ENCODE measurements at regions not wholly inside any gene's neighbourhood (a gene's known extent, or its start where the extent isn't known, plus 50 kb on each side); places are given as distances from the start of the nearest gene placed in this dataset.
"Not testable (repeated sequence)": the region's sequence is repeated elsewhere in the genome, so short reads cannot be mapped to it uniquely, and the experiment has no call there.

DNA sequence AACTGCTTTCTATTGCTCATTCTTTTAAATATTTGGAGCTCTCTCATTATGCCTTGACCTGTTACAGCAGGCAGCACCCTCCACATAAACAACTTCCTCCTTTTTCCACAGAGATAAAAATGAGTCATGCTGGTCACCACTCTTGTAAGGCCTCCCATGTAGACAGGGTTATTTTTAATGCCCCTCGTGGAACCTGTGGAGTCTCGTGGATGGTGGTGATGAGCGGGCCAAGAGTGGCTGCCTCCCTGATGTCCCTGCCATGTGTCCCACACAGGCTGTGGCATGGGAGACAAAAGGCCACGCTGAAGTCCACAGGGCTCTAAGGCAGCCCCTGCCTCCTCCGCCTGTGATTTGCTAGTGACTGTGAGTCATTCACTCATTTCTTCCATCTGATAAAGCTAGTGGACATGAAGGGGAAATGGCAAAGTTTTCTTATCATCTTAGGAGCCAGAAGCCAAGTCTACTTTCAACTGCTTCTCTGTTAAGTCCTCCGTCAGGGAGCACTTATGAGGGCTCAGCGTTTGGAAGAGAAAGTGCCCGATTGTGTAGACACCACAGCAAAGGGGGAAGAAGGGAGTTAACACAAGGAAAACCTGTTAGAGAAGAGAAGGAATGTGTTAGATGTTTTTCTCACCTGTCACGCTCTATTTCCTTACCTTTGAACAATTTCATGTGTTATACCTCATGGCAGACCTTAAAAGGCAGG lies 121.6 kb upstream of the FAT1 start:
- DNase-seq (ENCODE audit: low spot score) (no peak), ATAC-seq (peak; percentile 19)

DNA sequence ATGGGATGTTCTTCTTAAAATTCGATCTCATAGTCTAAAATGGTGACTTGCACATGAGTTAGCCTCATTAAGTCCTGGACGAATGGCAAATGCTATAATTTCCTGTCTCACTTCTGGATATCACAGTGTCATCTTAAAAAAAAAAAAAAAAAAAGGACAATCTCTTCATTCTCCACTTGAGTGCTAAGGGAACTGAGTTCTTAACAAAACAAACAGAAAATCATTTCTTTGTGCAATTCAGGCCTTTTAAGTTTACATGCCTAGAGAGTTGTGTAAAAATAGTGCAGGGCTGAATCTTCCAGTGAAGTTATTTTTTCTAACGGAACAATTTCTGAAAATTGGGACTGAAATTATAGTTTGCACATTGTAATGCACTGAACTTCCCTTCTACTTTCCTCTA lies 122.8 kb upstream of the FAT1 start:
- ATAC-seq (no peak), DNase-seq (ENCODE audit: low spot score) (no peak)

GRCh38 chr4:186847429-186848131 lies 123.9 kb upstream of the FAT1 start:
- not testable (repeated sequence) for DNase-seq (ENCODE audit: low spot score); ATAC-seq

- ATAC-seq (no peak), DNase-seq (ENCODE audit: low spot score) (no peak)
Measured at GRCh38 chr4:186848437-186848836, 124.8 kb upstream of the FAT1 start.

GRCh38 chr4:186851291-186852072 lies 127.8 kb upstream of the FAT1 start:
- DNase-seq (ENCODE audit: low spot score) (no peak), ATAC-seq (no peak)

DNA sequence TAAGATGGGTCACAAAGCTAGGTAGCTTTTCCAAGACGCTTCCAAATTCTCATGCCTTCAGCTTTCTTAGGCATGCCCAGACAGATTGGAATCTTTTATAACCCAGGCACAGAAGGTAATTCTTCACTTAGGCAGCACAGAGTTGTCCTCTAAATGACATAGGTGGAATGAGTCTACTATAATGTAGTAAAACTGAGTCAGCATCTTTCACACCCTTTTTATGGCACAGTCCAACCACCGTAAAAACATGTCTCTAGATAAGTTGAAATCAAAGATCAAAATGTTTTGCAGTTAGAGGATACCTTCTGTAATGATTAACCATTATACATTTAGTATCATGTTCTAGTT lies 128.4 kb upstream of the FAT1 start:
- ATAC-seq (no peak), DNase-seq (ENCODE audit: low spot score) (no peak)

- DNase-seq (ENCODE audit: low spot score), result no peak
- ATAC-seq, result no peak
Measured at GRCh38 chr4:186852964-186853391, 129.3 kb upstream of the FAT1 start.

DNA sequence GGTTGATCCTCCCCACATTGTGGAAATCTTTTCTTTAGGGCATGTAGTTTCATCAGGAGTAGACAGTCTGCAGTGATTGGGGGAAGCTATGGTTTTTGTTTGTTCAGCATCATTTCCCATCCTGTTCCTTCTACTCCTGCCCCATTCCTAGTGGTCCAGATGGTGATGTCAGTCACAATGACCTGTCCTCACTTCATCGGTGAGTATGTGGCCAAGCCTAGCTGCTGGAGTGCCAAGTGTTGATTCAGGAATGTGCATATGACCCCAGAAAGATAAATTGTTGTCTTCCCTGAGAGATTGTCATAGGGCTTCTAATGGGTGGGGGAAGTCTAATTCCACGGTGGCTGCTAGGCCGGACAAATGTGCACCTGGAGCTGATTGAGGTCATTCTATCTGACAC lies 130.6 kb upstream of the FAT1 start:
- no peak for ATAC-seq
- DNase-seq (ENCODE audit: low spot score), result no peak

GRCh38 chr4:186855111-186855510 lies 131.5 kb upstream of the FAT1 start:
- DNase-seq (ENCODE audit: low spot score) (no peak), ATAC-seq (no peak)

DNA sequence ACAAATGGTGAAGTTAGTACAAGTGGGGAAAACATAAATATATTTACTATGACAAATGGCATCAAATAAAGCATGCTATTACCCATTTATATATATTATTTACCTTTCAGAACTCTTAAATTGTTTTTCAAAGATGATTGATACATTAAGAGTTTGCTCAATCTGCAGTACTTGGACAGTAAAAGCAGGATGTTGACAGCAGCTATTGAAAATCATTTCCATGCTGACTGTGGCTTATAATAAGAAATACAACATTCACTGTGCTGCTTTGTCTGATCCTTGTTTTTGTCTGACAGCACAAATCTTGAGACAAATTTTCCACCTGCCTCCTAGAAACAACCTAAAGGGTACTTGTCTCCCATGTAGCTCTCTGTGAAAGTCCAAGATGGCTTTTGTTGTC lies 134.1 kb upstream of the FAT1 start:
- DNase-seq (ENCODE audit: low spot score) (no peak), ATAC-seq (no peak)

GRCh38 chr4:186858355-186858754 lies 134.7 kb upstream of the FAT1 start:
- ATAC-seq, result no peak
- DNase-seq (ENCODE audit: low spot score), result no peak

DNA sequence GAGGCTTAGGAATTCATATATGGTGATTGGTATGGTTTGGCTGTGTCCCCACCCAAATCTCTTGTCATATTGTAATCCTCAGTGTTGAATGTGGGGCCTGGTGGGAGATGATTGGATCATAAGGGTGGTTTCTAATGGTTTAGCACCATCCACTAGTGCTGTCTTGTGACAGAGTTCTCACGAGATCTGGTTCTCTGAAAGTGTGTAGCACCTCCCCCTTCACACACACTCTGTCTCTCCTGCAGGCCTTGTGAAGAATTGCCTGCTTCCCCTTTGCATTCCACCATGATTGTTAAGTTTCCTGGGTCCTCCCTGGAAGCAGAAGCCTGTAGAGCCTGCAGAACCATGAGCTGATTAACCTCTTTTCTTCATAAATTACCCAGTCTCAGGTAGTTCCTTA lies 135.8 kb upstream of the FAT1 start:
- no peak for DNase-seq (ENCODE audit: low spot score)
- no peak for ATAC-seq

GRCh38 chr4:186861317-186861716 lies 137.7 kb upstream of the FAT1 start:
- ATAC-seq (no peak), DNase-seq (ENCODE audit: low spot score) (no peak)

DNA sequence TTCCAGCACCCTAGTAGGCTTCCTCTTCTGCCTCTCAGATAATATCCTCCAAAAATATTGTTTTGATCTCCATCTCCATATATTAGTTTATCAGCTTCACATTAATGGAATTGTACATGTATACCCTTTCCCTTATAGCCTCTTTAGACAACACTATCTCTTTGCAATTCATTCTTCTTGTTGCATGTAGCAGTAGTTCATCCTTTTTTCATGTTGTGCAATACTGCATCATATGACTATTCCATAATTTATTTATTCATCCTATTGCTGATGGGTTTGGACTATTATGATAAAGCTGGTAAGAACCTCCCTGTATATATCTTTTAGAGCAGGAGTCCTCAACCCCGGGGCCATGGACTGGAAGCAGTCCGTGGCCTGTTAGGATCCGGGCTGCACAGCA lies 148.2 kb upstream of the FAT1 start:
- DNase-seq (ENCODE audit: low spot score) (no peak), ATAC-seq (no peak)

- not testable (repeated sequence) for DNase-seq (ENCODE audit: low spot score)
Measured at GRCh38 chr4:186873095-186873494, 149.4 kb upstream of the FAT1 start.

GRCh38 chr4:186875476-186875875 lies 151.8 kb upstream of the FAT1 start:
- no peak for DNase-seq (ENCODE audit: low spot score)
- ATAC-seq, result no peak

More at GRCh38 chr4:186873095-186873494, 149.4 kb upstream of the FAT1 start:
- not testable (repeated sequence) for ATAC-seq

DNA sequence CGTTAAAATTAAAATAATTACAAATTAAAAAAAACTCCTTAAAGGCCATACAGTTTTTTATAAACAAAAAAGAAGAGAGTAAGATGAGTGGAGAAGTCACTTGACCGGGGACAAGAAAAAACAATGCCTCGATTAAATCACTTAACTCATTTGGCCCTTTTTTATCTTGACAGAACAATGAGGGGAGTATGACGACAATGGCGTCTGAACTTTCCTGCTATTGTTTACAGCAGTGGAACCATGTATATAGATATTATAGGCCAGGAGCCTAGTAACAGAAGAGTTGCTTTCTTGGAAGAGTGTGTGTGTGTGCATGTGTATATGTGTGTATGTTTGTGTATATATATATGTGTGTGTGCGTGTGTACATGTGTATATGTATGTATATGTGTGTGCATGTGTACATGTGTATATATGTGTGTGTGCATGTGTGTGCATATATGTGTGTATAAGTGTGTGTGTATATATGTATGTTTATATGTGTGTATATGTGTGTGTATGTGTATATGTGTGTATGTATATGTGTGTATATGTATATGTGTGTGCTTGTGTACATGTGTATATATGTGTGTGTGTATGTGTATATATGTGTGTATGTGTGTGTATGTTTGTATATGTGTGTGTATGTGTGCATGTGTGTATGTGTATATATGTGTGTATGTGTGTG lies 153.4 kb upstream of the FAT1 start:
- ATAC-seq (no peak), DNase-seq (ENCODE audit: low spot score) (no peak)

DNA sequence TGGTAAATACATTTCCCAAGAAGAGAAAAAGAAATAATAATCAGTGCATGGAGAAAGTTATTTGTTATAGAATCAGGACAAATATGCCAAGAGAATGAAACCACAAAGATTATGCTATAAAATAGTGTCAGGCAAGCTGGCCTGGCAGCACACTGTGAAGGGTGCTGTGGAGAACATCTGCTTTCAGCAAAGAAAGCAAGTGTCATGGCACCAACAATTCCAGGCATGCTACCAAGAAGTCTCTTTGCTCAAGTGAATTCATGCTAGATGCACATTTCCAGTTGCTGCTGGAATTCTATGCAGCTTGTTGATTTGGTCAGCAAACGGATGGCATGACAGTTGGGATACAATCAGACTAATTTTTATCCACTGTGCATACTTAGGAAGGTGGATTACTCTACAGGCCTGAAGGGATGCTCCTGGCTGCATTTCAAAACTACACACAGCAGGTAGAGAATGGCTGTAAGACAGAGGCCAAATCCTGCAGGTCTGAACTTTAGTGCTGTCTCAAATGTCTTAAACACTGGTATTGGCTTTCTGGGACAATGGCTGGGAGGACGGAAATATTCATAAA lies 154.6 kb upstream of the FAT1 start:
- no peak for ATAC-seq
- DNase-seq (ENCODE audit: low spot score), result no peak

DNA sequence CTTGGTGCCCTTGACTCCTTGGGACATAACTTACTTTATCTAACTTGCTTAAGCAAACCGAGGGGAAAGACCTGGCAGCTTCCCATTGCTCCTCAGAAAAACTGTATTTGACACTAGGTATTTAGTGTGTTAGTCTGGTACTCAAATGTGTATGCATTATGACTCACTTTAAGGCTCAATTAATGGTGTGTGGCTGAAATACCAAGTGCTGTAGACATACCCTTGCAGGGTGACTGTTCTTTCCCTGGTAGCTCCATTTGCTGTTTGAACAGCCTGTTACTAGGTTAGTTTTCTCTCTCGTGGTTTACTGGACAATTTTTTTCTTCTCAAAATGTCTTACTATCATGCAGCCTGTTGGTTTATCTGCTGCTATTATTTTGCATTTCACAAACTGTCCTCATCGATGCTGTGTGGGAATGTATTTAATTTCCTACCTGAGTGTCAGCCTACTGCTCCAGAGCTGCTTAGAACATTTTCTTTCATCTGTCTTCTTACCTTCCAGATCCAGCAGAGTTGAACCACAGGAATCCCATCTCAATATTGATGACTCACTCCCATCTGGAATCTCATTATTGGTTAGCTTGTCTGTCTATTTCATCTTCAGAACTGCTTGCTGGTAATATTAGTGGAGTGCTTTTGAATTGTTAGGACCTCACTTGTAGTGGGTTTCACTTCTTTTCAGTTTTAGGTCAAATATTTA lies 158.0 kb upstream of the FAT1 start:
- ATAC-seq (no peak), DNase-seq (ENCODE audit: low spot score) (no peak)

DNA sequence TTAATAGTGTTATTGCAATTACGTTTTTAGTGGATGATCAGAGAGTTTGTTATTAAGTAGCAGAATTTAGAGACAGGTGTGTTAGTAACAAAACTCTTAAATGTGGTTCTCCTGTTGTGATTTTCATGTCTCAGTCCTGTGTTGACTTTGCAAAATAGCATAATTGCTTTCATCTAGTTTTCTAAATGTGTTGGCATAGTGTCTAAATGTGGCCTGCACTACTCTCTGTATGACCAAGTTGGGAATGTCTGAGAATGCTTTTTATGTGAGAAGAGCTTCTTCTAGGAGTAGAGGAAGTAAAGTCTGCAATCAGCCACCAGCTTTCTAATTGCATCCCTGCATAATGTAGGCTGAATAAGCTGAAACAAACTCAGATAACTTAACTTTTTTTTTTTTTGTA lies 158.6 kb upstream of the FAT1 start:
- ATAC-seq (no peak), DNase-seq (ENCODE audit: low spot score) (no peak)

All from left lobe of liver (tissue), 2 donors.